DMS53 treated with DMSO at 0.1 percent for 48 hours (cell line): ENCODE measurements at regions not wholly inside any gene's neighbourhood (a gene's known extent, or its start where the extent isn't known, plus 50 kb on each side); places are given as distances from the start of the nearest gene placed in this dataset.
"Not testable (repeated sequence)": the region's sequence is repeated elsewhere in the genome, so short reads cannot be mapped to it uniquely, and the experiment has no call there.

Source experiments
- DNase-seq: peaks from one replicate; lab custom pipeline; 2025; ENCODE audit not compliant: unreplicated experiment; lab: John Stamatoyannopoulos, UW

DNA sequence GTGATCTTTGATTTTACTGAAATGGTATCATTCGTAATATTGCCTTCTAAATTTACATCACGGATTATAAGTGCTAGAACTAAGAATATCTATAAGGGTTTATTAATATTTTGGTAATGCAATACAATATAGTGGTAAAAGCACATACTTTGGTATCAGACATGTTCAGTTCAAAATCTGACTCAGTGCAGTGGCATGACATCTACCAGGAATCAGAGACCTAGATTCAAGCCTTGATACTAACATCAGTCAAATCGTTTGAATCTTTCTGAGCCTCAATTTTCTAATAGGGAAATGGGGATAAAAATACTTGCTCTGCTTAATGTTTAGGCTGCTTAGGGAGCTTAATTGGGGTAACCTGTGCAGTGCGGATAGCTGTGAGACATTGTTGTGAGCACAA lies 488.0 kb downstream of the BCKDHB start:
- DNase-seq: no peak

DNA sequence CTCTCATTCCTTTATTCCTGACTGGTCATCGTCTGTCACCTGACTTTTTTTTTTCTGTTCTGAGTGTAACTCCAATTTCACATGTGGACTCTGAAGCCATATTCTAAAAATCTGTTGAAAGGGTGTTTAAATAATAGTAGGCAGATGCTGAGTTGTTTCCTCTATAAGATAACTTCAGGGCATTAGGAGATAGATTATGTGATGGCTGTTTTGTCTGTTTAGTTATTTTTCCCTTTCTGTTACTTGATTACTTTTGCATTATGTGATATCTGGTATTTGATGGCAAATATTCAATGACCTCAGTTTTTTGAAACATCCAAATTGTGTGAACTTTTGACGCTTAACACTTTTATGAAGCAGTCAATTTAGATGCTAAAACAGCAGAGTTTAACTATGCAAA lies 486.0 kb downstream of the BCKDHB start:
- no peak for DNase-seq

DNA sequence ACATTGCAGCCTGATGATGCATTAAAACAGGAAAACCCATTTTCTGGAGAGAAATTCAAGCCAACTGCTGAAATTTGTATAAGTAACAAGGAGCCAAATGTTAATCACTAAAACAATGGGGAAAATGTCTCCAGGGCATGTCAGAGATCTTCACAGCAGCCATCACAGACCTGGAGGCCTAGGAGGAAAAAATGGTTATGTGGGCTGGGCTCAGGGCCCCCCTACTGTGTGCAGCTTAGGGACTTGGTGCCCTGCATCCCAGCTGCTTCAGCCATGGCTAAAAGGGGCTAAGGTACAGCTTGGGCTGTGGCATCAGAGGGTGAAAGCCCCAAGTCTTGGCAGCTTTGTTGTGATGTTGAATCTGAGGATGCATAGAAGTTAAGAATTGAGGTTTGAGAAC lies 479.8 kb downstream of the BCKDHB start:
- no peak for DNase-seq

DNA sequence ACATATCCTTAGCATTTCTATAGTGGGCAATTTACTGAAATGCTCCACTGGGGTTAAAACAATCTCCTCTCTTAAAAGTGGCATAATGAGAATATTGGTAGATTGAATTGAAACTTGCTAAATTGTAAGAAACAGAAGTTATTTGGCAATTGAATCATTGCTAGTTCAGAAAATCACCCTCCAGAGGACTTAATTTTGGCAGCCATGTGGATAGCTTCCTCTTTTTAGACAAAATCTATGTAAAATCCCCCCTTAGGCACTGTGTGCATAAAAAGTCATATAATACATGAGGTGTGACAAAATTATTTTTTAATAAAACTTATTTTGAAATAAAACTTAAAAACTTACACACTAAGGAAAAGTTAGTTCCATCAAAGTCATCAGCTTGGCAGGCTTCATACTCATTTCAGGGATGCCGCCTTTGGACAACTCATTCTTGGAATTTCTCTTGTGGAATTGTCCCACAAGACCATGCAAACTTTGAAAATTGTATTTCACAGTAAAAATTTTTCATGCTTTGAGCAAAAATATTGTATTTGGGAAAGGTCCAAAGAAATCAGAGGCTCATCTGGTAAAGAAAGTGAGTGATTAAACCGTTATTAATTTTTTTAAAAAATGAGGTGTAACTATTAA lies 473.0 kb downstream of the BCKDHB start:
- DNase-seq: no peak

DNA sequence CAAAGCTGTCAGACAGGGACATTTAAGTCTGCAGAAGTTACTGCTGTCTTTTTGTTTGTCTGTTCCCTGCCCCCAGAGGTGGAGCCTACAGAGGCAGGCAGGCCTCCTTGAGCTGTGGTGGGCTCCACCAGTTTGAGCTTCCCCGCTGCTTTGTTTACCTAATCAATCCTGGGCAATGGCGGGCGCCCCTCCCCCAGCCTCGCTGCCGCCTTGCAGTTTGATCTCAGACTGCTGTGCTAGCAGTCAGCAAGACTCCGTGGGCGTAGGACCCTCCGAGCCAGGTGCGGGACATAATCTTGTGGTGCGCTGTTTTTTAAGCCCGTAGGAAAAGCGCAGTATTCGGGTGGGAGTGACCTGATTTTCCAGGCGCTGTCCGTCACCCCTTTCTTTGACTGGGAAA lies 466.8 kb downstream of the BCKDHB start:
- not testable (repeated sequence) for DNase-seq

DNA sequence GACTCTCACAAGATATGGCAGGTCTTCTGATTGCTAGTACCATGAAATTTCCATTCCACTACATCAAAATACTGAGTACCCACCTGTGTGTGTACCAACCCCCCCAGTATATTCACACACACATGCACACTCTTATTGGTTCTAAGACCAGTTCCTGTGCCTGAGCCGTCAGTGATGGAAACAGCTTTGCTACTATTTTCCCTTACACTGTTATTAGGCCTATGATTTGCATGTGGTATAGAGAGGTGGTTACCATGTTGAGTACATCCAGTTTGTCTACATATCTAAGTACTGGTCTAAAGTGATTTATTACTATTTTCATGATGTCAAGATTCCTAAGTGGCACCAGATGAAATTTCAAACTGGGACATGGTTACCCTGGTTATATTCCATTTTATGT lies 459.9 kb downstream of the BCKDHB start:
- DNase-seq: no peak

DNA sequence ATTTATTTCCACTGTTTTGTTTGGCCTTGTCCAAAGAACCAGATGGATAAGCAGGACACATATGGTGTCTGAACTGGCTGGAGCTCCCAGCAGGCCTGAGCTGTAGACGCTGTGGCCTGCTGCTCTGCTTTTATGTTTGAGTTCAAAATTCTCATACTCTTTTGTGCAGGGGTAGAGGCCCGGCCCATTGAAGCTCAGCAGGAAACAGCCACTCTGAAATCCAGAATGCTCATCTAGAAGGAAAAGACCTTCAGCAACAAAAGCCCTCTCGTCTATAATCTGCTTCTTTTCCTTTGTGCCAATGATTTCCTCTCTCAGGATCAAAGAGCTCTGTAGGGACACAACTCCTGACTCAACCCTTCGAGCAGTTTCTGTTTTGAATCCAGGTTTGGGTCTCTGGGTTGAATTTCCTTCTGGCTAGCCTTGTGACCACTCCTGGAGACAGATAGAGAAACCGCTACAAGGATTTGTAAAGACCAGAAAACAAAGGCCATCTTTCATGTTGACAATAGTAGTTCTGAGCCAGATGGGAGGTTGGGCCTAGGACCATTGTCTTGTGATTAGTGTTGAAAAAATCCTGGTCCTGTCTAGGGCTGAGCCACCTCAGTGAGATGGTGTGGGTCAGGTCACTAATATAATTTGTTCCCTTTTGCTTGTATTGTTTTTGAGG lies 446.7 kb downstream of the BCKDHB start:
- no peak for DNase-seq

DNA sequence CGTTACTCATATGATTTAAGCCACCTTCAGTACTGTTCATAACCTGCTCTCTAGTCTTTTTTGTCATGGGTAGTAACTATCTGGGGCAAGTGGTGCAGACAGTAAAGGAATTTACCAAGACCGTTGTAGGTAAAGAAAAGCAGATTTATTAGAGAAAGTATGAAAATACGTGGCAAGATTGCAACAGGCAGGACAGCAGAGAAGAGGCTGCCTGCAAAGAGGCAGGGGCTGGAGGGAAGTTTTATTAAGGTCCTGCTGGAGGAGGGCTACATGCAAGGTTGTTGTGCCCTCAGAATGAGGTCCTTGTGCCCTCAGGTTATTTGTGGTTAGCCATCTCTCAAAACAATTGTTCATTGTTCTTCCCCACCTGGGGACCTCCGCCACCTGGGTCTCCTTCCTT lies 444.3 kb downstream of the BCKDHB start:
- DNase-seq: no peak

DNA sequence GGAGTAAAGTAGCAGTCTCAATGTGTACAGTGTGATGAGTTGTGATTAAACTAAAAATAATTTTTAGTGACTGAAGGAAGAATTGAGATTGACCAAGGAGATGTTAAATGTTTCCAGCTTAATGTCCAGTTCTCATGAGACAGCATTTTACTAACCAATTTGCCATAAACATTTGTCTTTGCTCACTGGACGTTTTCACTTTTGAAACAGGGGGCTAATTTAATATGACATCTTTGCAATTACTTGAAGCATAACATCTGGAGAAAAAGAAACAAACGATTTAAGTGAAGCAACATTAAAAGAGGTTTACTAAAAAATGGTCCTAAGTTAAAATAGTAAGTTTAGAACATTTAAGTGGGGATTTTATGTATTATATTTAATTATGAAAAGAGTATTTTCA lies 443.8 kb downstream of the BCKDHB start:
- DNase-seq: no peak

DNA sequence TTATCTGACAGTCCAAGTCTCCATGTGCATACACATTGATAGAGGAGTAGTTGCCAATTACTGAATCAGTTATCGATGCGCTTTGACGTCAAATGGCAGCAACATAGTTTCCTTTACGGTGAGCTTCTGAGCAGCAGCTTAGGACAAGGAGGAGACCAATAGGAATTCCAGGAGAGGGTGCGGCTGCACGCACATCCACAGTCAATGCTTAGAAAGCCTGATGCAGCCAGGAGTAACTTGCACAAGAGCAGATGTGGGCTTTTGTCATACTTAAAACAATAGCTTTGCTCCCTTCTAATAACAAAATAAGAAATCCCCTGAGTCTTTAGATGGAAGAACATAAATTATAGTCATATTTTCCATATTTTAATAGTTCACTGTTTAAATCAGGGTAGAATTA lies 442.1 kb downstream of the BCKDHB start:
- DNase-seq: no peak

DNA sequence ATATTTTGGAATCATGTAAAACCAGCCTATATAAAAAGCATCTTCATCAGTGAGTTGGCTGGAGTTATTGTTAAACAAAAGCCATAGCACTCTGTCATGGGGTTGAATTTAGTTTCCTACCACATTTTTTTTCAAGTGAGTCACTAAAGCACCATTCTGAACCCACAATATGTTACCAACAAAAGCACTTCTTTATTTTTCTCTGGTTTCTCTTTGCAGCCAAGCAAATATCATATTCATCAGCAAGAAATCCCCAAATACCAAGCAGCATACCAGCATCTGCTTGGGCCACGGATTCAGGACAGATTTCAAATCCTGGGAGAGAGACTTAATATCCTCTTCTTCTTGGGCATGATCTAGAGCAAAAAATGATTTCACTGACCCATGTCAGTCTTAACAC lies 441.4 kb downstream of the BCKDHB start:
- no peak for DNase-seq

DNA sequence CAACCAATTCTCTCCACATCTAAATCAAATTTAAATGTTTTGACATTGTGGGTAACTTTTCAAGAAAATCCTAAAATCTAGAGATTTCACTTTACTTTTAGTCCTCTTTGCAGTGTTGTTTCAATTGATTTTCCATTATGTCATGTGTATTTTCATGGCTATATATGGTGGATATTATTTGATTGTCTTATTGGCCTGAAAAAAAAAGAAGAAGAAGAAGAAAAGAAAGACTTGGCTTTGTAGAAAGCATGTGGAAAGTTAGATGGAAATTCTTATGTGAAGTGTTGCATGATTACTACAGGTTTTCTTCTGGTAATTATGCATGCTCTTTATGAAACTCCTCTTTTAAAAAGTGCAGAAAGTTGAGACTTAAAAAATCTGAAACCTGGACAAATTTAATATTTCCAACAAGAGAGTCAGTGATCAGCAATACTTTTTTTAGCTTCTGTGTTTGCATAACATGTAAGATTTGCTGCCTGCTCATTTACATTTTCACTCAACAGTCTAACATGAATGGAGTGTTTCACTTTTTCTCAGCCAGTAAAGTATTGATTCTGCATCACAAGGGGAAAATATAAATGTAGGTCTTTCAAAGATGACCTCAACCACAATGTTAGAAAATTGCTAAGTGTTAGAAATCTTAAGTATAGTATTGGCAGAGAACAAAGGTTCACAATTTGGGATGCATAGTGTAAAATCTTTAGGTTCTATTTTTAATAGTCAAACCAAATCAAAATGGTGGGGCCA lies 438.7 kb downstream of the BCKDHB start:
- no peak for DNase-seq

DNA sequence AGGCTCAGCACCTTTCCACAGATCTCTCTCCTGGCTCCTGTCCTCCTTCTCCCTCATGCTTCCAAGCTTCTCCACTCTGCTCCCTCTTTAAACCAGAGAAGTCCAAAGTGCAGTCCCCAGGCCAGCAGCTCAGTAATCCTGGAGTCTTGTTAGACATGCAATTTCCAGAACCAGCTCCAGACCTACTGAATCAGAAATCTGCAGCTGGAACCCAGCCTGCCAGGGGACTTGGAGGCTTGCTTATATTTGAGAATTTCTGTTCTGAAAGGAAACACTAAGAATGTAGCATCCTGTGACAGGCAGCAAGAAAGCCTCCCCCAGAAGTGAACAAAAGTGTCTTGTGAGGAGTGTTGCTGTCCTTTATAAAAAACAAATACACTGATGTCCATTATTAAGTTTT lies 438.1 kb downstream of the BCKDHB start:
- DNase-seq: no peak

DNA sequence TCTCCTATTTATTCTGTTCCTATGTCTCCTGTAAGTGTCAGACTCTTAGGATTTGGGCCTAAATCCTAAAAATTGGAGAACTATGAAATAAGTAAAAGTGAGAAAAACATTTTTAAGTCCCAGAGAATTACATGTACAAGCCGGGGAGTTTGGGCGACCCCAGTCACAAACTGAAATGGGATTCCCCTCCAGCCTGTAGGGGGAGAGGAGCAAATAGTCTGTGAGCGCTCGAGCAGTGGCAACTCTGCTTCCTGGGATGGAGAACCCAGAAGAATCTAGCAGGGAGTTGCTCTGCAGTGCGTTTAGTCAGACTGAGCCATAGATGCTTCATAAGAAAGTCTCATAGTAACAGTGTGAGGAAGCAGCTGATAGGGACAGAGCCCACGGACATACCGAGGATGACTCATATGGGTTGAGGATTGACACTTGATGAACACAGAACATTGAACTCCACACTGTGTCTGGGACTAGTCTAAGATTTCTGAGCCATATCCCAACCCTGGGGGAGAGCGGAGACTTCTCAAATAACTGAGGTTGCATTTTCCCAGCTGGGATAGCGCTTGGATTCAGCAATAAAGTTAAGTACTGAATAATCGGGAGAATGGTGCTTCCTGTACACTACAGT lies 437.2 kb downstream of the BCKDHB start:
- no peak for DNase-seq

DNA sequence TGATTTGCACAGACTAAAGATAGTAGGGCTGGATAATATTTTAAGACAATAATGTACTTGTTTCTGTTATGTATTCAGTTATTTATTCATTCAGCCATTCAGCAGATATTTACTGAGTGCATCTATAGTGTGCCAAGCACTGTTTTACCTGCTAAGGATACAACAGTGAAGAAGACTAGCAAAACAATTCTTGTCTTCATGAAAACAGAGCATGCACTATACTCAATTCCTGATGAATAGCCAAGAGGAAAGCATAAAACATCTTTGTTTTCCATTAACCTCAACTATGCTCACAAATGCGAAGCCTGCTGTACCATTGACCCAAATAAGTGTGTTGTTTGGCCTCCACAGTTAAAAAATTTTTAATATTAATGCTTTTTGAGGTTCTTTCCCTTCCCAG lies 436.7 kb downstream of the BCKDHB start:
- no peak for DNase-seq

DNA sequence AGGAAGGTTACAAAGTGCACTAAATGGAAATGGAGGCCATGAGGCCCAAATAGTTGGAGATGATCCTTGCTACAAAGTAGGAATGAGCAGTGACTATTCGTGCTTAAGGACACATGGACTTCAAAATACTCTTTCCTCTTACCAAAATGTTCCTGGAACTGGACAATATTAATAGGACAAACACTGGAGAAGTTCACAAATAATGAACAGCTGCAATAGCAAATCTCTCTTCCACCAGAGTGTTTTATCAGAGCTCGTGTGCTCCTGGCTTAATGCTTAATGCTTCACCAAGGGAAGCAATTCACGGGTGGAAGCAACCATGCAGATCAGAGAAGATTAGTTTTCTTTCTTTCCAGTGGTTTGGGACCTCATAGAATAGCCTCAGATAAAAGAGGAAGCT lies 435.4 kb downstream of the BCKDHB start:
- DNase-seq: no peak

DNA sequence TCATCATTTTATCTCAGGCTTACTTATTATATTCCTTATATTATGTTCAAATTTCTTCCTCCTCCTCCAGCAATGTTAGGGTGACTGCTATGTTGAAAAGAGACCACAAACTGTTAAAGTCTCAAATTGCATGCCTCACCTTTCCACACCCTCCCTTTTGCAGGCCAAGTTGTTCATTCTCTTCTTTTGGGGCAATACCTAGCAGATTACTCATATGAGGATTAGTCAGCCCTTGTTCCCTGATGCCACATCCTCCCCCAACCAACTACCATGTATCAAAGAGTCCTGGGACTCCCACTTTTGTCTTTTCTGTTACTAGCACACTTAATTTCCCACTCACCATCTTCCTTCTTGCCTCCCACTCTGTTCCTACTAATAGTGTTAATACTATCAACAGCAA lies 434.7 kb downstream of the BCKDHB start:
- no peak for DNase-seq

DNA sequence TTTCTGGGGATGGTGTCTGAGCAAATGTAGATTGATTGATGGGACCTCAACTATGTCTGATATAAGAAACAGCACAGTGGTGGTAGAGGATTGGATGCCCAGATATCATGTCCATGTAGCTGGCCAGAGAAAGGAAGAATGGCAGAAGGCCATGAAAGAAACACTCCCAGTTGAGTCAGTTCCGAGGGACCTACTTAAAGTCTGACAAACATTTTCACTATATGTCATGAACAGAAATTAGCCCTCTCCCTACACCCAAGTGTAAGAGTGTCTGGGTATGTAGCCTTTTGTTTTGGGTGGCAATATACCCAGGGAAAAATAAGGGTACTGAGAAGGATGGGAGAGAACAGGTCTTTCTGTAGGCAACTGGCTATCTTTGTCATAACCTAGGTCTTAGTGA lies 434.2 kb downstream of the BCKDHB start:
- DNase-seq: no peak

DNA sequence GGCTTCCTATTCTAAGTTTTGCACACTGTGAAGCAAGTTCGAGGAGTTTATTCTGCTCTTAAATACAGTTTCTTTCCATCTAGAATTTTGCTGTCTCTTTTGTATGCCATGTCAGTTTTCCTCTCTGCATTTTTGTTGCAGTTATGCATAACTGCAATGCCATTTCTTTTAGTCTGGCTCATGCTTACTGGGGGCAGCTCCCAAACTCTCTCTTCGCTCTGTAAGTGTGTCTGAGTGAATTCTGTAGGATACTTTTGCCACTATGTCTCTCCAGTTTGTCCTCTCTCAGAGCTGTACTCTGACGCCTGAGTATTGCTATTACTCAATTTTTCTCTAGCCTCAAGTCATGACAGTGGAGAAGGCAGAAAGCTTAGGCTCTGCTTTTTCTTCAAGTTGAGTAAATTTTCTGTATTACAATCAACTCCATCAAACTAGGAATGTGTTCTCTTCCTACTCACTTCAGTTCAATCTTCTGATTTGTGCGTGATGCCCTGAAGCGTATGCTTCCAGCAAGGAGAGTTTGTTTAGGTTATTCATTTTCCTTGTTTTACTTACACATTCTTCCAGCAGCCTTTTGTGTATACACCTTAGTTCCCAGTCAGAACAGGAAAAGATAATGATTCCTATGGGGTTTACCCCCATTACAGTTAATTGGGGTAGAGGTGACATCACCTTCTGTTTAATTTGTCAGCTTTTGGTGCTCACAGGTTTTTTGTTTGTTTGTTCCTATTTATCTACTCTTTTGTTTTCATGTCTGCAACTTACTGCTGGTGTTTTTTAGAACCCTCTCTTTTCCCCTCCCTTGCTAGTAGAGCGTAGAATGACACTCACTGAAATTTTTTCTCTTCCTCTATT lies 430.9 kb downstream of the BCKDHB start:
- DNase-seq: no peak

DNA sequence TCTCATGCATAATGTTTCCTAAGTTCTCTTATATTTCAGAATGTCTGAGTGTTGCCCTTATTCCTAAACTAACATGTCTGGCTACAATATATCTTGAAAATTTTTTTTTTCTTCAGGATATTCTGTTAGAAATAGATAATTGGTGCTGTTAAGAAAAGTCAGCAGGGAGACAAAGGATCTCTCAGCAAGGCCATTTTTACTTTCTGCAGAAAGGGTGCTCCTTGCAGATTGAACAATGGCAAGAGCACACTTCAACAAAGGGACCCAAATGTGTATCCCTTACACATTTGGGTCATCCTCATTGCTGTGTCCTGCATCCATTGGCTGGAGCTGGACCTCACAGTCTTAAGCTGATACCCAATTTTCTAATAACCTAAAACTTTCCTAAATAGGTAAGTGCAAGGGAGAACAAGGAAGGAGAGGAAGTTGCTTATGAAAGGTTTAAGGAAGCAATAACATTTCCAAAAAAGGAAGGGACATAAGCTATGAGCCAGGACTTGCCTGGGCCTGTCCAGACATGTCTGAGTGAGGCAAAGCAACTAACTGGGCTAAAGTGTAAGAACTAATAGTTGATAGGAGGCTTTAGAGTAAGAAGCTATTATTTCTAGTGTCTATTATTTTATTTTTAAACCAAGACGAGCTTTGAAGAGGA lies 429.6 kb downstream of the BCKDHB start:
- no peak for DNase-seq
